GM21825 (cell line): ENCODE measurements at regions not wholly inside any gene's neighbourhood (a gene's known extent, or its start where the extent isn't known, plus 50 kb on each side); places are given as distances from the start of the nearest gene placed in this dataset.

ENCODE experiments used
- ATAC-seq: cut with Tn5 transposase; IDR thresholded peaks from one replicate; pipeline ENCODE4 v1.9.1; 2021; ENCODE audit warnings: mild to moderate bottlenecking, moderate library complexity; ENCODE audit not compliant: unreplicated experiment

- no peak for ATAC-seq
These were observed 878.0 kb upstream of the TMEM132C start for GRCh38 chr12:127388985-127389384.

GRCh38 chr12:127389923-127390322 is 877.0 kb upstream of the TMEM132C start:
- ATAC-seq = no peak

- ATAC-seq = no peak
These were observed 873.5 kb upstream of the TMEM132C start for GRCh38 chr12:127393465-127393864.

- ATAC-seq = no peak
These were observed 873.1 kb upstream of the TMEM132C start for GRCh38 chr12:127393896-127394295.

GRCh38 chr12:127396734-127397133 is 870.2 kb upstream of the TMEM132C start:
- no peak for ATAC-seq

- no peak for ATAC-seq
These were observed 868.8 kb upstream of the TMEM132C start for GRCh38 chr12:127398016-127398710.

GRCh38 chr12:127399451-127399850 is 867.5 kb upstream of the TMEM132C start:
- no peak for ATAC-seq

GRCh38 chr12:127400221-127400620 is 866.7 kb upstream of the TMEM132C start:
- no peak for ATAC-seq

- ATAC-seq = no peak
These were observed 866.0 kb upstream of the TMEM132C start for GRCh38 chr12:127401005-127401404.

GRCh38 chr12:127401536-127401935 is 865.4 kb upstream of the TMEM132C start:
- ATAC-seq = no peak

GRCh38 chr12:127411166-127411915 is 855.6 kb upstream of the TMEM132C start:
- no peak for ATAC-seq

GRCh38 chr12:127411981-127412380 is 855.0 kb upstream of the TMEM132C start:
- no peak for ATAC-seq

- ATAC-seq = no peak
These were observed 854.1 kb upstream of the TMEM132C start for GRCh38 chr12:127412866-127413265.

- ATAC-seq = no peak
These were observed 852.8 kb upstream of the TMEM132C start for GRCh38 chr12:127414186-127414585.

GRCh38 chr12:127414636-127415035 is 852.3 kb upstream of the TMEM132C start:
- ATAC-seq = no peak

GRCh38 chr12:127416796-127417195 is 850.2 kb upstream of the TMEM132C start:
- no peak for ATAC-seq

- ATAC-seq = no peak
These were observed 847.9 kb upstream of the TMEM132C start for GRCh38 chr12:127419111-127419510.

GRCh38 chr12:127421614-127422013 is 845.4 kb upstream of the TMEM132C start:
- no peak for ATAC-seq

GRCh38 chr12:127422935-127423566 is 843.9 kb upstream of the TMEM132C start:
- ATAC-seq = no peak

GRCh38 chr12:127425474-127425873 is 841.5 kb upstream of the TMEM132C start:
- ATAC-seq = no peak

GRCh38 chr12:127428420-127428819 is 838.5 kb upstream of the TMEM132C start:
- ATAC-seq = no peak
